Nephron progenitor cell (in vitro differentiated cells): ENCODE measurements at regions not wholly inside any gene's neighbourhood (a gene's known extent, or its start where the extent isn't known, plus 50 kb on each side); places are given as distances from the start of the nearest gene placed in this dataset.

Source experiments
- DNase-seq: peaks from one replicate; pipeline ENCODE4 v3.0.0; 2021
- H3K27ac Mint-ChIP-seq: 2 replicates; pipeline ENCODE4 v1.8.0; 2021; ENCODE audit warnings: mild to moderate bottlenecking, moderate library complexity, mixed read lengths
- H3K27me3 Mint-ChIP-seq: 2 replicates; pipeline ENCODE4 v1.8.0; 2021; ENCODE audit warnings: mild to moderate bottlenecking, low read depth, mixed read lengths; ENCODE audit not compliant: poor library complexity
- H3K36me3 Mint-ChIP-seq: 2 replicates; pipeline ENCODE4 v1.8.0; 2021; ENCODE audit warnings: low read depth, mixed read lengths
- H3K4me1 Mint-ChIP-seq: 2 replicates; pipeline ENCODE4 v1.8.0; 2021; ENCODE audit warnings: mixed read lengths
- H3K4me3 Mint-ChIP-seq: 2 replicates; pipeline ENCODE4 v1.8.0; 2021; ENCODE audit warnings: mild to moderate bottlenecking, moderate library complexity, mixed read lengths
- H3K9me3 Mint-ChIP-seq: 2 replicates; pipeline ENCODE4 v1.8.0; 2021; ENCODE audit warnings: mild to moderate bottlenecking, moderate library complexity, mixed read lengths
- CTCF ChIP-seq: fragments of 200-600 bp; sonication (generic); IDR thresholded peaks from 2 replicates; pipeline ENCODE4 v1.5.0; 2021; ENCODE audit warnings: antibody characterized with exemption

GRCh38 chr10:26647602-26648244, 49.8 kb upstream of the PDSS1 start:
- Mint-ChIP-seq H3K9me3 (no peaks in the 10 kb centered on the region), H3K4me1 (no peaks in the 10 kb centered on the region), H3K36me3 (no peaks in the 10 kb centered on the region), H3K27ac (no peak overlapping the region), H3K4me3 (no peak overlapping the region), H3K27me3 (peaks cover 19% of the 10 kb centered on the region)
- TF ChIP-seq CTCF = no peak
- DNase-seq = no peak
